ENCODE measurements at regions not wholly inside any gene's neighbourhood (a gene's known extent, or its start where the extent isn't known, plus 50 kb on each side); places are given as distances from the start of the nearest gene placed in this dataset.

- TF ChIP-seq EZH2phosphoT487 (IDR thresholded peaks at IDR 0.05; ENCODE audit: unreplicated experiment) (no peak), CTCF (conservative IDR thresholded peaks at IDR 0.05; ENCODE audit: low read depth in 2 of 2) (no peak), EZH2 (IDR thresholded peaks at IDR 0.05; ENCODE audit: low read depth, unreplicated experiment) (no peak), CREB1 (CRISPR knock-in tag; IDR thresholded peaks at IDR 0.05; ENCODE audit: low read depth) (no peak), REST (IDR thresholded peaks at IDR 0.05; ENCODE audit: unreplicated experiment) (no peak), POLR2AphosphoS5 (IDR thresholded peaks at IDR 0.05; ENCODE audit: low read depth) (no peak), ZNF114 (CRISPR knock-in tag; IDR thresholded peaks at IDR 0.05) (no peak), ETS1 (IDR thresholded peaks at IDR 0.05) (no peak), ZNF331 (CRISPR knock-in tag; IDR thresholded peaks at IDR 0.05; ENCODE audit: low read depth) (no peak), JUNB (IDR thresholded peaks at IDR 0.05; ENCODE audit: unreplicated experiment) (no peak), STAT1 (IDR thresholded peaks at IDR 0.05; ENCODE audit: unreplicated experiment) (no peak)
Observed at GRCh38 chr12:75722714-75723200, 211.3 kb upstream of the KRR1 start.

Measured in GM23338 (cell line).